GM19035 (cell line): ENCODE measurements at regions not wholly inside any gene's neighbourhood (a gene's known extent, or its start where the extent isn't known, plus 50 kb on each side); places are given as distances from the start of the nearest gene placed in this dataset.
"Not testable (repeated sequence)": the region's sequence is repeated elsewhere in the genome, so short reads cannot be mapped to it uniquely, and the experiment has no call there.

ENCODE experiments used
- ATAC-seq: cut with Tn5 transposase; IDR thresholded peaks from one replicate; pipeline ENCODE4 v1.9.1; 2021; ENCODE audit not compliant: unreplicated experiment

DNA sequence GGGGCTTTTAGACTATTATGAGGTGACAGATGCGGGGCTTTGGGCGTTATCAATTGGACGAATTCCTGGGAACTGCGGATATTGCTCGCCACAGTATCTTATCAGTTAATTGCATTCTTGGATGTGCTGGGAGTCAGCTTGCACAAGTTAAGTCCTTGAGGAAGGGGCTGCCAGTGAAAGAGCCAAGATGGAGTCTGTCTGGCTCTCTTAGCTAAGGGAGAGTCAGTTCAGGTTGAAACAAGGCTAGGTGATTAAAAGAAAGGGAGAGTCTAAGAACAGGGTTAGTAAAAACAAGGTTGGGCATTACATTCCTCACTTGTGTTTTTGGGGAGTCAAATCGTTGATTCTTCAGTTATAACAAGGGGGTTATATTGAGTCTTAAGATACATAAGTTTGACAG, 162.5 kb upstream of the CCZ1B start:
- ATAC-seq = not testable (repeated sequence)

DNA sequence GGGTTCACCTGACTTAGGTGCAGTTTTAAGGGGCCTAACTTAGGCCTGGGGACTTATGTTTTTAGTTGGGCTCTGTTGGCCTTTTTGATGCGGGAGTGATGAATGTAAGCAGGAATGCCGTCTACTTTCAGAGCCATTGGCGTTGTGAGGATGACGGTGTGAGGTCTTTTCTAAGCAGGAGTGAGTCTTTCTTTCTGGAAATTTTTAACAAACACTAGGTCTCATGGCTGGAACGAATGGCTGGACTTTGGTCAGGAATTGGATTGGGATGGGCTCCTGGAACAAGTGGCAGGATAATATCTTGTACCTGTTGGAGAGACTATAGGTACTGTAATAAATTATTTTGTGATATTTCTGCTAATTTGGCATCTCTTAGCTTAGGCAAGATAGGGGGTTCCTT, 163.9 kb upstream of the CCZ1B start:
- not testable (repeated sequence) for ATAC-seq

DNA sequence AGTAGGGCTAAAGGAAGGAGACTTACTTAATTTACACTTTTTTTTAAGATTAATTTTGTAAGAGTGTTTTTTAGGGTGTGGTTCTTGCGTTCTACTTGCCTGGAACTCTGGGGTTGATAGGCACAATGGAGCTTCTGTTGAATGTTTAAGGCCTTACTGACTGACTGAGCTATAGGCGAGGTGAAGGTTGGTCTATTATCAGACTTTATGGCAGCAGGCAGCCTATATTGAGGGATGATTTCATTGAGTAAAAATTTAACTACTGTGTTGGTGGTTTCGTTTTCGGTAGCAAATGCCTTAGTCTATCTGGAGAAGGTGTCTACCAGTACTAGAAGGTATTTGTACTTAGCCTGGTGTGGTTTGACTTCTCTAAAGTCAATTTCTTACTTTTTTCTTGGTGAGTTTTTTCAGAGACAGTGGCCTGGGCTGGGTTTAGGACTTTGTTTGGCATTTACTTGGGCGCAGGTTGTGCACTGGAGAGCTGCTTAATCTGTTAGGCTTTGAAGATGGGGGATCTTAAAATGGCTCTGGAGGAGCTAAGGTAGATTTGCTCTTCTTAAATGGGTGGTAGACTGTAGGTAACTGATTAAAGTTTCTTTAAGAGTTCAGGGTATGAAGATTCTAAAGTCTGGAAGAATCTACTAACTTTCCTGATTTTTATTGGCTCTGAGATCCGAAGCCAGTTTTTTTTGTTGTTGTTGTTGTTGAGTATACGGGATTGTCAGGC, 164.5 kb upstream of the CCZ1B start:
- ATAC-seq = not testable (repeated sequence)

DNA sequence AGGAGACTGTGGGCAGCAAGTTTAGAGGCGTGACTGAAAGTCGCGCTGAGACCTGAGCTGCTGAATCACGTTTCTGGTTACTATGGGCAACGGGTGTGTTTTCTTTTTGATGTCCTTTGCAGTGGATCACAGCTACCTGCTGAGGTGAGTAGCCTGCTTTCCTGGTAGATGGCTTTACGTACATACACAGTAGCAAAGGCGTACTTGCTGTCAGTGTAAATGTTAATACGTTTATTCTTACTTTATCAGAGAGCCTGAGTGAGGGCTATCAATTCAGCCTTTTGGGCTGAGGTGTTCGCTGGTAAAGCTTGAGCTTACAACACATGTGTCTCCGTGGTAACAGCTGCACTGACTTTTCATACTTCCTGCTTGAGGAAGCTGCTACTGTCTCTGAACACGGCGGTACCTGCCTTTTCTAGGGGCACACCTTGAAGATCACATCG, 165.1 kb upstream of the CCZ1B start:
- not testable (repeated sequence) for ATAC-seq

DNA sequence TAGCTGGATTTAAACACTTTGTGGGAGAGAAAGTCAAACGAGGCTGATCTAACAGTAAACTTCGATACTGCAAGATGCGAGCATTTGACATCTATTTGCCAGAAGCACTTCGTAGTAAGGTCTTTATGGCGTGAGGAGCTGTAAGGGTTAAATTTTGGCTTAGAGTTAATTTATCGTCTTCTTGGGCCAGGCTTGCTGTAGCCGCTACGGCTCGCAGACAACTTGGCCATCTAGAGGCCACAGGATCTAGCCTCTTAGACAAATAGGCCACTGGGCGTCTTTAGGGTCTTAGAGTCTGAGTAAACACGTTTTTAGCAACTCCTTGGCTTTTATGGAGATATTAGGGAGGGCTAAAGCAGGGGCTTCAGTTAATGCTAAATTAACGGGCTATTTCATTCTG, 165.6 kb upstream of the CCZ1B start:
- ATAC-seq = not testable (repeated sequence)

DNA sequence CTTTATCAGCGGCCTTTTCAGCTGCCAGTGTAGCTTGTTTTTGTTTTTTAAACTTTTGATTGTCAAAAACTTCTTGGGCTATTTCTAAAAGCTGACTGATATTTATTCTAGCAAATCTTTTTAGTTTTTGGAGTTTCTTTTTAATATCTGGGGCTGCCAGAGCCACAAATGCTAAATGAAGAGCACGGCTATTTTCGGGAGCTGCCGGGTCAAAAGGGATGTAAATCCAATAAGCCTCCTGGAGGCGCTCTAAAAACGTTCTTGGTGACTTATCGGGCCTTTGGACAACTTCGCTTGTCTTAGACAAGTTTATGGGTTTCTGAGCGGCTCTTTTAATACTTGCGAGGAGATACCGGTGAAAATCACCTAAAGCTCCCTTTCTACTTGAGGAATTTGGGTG, 166.1 kb upstream of the CCZ1B start:
- not testable (repeated sequence) for ATAC-seq

DNA sequence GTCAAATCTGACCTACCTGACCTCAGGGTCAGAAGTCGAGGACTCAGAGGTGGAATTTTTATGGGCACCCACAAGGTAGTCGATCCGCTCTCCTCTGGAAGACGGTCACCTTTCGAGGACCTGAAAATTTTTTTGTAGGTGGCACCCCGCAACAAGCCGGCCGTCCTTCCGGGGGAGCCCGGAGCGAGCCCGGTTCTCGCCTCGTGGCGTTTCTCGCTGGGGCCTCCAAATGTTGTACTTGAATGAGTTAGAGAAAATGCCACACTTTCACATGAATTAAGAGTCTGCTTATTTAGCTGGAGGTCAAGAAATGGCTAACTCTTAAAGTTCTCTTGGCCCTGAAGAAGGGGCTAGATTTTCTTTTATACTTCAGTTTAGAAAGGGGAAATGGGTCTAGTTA, 169.0 kb upstream of the CCZ1B start:
- ATAC-seq = not testable (repeated sequence)

DNA sequence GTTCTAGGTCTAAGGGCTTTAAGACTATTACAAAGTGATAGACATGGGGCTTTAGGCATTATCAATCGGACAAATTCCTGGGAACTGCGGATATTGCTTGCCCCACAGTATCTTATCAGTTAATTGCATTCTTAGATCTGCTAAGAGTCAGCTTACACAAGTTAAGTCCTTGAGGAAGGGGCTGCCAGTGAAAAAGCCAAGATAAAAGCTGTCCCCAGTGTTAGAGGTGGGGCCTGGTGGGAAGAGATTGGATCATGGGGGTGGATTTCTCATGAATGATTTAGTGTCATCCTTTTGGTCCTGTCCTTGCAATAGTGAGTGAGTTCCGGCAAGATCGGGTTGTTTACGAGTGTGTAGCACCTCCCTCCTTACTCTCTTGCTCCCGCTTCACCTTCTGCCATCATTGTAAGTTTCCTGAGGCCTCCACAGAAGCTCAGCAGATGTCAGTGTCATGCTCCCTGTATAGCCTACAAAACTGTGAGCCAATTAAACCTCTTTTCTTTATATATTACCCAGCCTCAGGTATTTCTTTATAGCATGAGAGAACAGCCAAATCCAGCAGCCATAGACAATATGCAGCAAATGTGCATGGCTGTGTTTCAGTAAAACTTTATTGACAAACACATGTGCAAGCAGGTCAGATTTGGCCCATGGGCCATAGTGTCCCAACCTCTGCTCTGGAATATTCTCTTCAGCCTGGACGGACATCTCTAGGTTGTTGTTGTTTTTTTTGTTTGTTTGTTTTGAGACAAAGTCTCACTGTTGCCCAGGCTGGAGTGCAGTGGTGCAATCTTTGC, 169.6 kb upstream of the CCZ1B start:
- not testable (repeated sequence) for ATAC-seq

DNA sequence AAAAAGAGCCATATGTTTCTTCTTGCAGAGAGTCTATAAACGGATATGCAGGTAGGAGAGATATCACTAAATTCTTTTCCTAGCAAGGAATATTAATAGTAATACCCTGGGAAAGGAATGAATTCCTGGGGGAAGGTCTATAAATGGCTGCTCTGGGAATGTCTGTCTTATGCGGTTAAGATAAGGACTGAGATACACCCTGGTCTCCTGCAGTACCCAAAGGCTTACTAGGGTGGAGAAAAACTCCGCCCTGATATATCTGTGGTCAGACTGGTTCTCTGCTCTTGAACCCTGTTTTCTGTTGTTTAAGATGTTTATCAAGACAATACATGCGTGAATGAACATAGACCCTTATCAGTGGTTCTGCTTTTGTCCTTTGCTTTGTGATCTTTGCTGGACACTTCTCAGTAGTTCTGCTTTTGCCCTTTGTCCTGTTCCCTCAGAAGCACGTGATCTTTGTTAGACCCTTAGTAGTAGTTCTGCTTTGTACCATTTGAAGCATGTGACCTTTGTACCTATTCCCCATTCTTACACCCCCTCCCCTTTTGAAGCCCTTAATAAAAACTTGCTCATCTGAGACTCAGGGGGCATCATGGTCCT, 173.1 kb upstream of the CCZ1B start:
- not testable (repeated sequence) for ATAC-seq

DNA sequence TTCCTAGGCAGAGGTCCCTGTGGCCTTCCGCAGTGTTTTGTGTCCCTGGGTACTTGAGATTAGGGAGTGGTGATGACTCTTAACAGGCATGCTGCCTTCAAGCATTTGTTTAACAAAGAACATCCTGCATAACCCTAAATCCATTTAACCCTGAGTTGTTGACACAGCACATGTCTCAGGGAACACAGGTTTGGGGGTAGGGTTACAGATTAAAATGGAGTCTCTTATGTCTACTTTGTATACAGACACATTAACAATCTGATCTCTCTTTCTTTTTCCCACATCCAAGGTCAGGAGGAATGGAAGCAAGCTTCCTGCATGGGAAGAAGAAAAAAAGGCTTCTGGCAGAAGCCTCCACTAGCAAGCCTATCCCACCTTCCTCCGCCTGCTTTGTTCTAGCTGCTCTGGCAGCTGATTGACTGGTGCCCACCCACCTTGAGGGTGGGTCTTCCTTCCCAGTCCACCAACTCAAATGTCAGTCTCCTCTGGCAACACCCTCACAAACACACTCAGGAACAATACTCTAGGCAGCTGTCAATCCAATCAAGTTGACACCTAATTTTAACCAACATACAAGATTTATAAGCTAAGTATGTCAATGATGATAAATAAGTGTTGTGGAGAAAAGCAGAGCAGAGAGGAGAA, 176.5 kb upstream of the CCZ1B start:
- ATAC-seq = no peak

DNA sequence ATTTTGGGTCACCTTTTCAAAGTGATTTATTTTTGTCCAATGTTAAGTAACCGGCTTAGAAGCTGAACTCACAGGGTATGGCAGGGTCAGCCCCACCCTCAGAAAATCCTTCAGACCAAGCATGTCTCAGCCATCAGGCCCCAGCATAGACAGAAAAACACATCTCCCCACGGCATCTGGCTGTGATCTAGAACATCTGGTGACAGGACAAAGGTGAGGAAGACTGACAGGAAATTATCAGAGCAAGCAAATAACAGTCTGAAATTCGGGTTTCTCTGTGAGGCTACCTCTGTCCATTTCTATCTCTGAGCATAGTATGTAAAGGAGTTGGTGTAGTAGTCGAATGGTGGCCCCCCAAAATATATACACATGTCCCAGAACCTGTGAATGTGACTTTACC, 177.0 kb upstream of the C1GALT1 start:
- no peak for ATAC-seq

DNA sequence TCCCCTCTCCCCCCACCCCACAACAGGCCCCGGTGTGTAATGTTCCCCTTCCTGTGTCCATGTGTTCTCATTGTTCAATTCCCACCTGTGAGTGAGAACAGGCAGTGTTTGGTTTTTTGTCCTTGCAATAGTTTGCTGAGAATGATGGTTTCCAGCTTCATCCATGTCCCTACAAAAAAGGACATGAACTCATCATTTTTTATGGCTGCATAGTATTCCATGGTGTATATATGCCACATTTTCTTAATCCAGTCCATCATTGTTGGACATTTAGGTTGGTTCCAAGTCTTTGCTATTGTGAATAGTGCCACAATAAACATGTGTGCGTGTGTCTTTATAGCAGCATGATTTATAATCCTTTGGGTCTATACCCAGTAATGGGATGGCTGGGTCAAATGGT, 176.4 kb upstream of the C1GALT1 start:
- not testable (repeated sequence) for ATAC-seq

DNA sequence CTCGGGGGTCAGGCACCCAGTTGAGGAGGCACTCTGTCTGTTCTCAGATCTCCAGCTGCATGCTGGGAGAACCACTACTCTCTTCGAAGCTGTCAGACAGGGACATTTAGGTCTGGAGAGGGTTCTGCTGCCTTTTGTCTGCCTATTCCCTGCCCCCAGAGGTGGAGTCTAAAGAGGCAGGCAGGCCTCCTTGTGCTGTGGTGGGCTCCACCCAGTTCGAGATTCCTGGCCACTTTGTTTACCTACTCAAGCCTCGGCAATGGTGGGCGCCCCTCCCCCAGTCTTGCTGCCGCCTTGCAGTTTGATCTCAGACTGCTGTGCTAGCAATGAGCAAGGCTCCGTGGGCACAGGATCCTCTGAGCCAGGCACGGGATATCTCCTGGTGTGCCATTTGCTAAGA, 171.1 kb upstream of the C1GALT1 start:
- not testable (repeated sequence) for ATAC-seq

DNA sequence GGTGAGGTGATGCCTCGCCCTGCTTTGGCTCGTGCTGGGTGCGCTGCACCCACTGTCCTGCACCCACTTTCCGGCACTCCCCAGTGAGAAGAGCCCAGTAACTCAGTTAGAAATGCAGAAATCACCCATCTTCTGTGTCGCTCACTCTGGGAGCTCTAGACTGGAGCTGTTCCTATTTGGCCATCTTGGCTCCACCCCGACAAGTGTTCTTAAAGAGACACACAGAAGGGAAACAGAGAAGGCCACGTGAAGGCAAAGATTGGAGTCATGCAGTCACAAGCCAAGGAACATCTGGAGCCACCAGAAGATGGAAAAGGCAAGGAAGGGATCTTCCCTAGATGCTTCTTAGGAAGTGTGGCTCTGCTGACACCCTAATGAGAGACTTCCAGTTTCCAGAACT, 170.6 kb upstream of the C1GALT1 start:
- not testable (repeated sequence) for ATAC-seq

DNA sequence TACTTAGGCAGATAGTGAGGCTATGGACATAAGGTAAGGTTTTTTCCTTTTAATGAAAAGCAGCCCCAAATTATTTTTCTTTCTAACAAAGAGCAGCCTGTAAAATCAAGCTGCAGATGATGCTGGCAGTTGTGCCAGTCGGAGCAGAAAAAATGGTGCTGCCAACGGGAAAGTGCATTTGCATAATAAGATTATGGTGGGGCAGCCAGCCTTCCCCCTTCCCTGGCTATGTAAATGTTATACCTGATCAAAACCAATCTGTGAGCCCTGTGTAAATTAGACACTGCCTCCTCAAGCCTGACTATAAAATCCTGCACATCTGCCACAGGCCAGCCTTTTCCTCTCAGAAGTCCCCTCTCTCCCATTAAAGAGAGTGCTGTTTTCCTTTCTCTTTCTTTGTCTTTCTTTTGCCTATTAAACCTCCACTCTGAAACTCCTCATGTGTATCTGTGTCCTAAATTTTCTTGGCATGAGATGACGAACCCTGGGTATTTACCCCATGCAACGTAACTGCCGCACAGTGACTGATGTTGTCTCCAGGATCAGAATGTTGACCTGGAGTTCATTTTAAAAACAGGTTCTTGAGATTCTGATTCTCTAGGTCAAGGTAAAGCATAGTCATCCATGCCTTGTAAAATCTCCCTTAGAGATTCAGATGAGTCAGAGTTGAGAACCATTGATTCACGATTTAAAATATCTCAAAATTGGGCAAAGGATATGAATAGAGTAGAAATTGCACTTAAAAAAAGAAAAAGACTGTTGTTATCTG, 167.3 kb upstream of the C1GALT1 start:
- ATAC-seq = no peak

DNA sequence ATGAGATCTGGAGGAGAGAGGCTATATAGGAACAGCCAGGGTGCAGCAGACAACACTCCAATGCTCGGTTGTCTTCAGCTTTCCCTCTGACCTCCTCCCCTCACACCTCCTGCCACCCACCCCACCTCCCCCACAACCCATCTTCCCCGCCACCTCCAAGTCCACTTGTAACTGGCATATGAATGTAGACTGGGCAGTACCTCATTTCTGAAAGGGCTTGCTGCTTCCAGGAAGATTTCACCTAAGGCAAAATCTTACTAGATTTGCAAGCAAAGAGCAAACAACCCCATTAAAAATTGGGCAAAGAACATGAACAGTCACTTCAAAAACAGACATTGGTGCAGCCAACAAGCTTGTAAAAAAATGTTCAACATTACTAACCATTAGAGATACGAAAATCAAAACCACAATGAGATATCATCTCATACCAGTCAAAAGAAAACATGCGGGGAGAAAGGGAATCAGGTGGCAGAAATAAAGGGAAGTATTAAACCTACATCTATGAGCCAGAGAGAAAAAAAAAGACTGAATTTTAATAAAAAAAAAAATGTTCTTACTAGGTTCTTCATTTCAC, 164.6 kb upstream of the C1GALT1 start:
- ATAC-seq = no peak

DNA sequence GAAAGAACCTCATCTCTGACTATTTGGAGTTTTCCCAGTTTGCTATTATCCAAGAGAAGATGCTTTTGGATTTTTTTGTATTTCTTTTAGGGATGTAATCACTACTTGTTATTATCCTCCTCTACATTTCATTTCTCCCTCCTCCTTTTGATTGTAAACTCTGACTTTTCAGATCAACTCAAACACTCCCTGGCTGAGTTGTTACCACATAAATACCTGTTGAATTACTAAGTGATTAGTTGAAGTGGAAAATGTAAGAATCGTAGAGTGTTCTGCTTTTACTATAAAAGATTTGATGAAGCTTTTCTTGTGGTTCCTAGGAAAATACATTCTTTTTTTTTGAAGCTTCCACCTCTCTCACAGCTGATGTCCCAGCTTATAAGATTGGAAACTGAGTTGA, 164.1 kb upstream of the C1GALT1 start:
- ATAC-seq = no peak

DNA sequence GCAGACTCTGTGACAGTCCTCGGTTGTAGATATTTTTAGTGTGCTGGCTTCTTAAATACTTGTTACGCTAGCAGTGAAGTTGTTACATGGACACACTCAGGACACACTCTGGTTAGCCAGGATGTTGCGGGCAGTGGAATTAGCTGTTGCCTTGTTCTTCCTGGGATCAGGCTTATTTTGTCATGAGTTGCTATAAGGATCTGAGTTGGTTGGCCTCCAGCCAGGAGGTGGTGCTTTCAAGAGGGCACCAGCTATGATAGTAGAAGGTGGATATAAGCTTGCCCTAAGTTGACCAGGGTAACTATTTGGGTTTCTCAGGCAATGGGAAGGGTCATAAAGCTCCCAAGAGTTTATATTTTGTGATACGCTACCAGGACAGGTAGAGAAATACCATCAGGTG, 150.1 kb upstream of the C1GALT1 start:
- no peak for ATAC-seq

DNA sequence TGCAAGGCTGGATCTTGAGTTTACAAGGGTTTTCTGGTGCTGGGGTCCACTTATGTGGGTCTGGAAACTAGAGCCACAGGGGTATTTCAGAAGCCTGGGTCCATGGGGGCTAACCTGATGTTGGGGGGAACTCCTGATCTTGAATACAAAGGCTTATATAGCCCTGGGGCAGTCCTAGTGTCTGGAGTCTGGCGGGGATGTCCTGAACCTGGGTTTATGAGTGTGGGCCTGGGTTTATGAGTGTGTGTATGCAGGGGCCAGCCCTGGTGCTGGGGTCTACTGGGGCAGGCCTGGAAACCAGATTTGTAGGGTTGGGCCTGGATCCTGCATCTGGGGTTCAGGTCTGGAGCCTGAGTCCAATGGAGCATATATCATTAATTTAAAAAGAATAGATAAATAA, 146.5 kb upstream of the C1GALT1 start:
- no peak for ATAC-seq

DNA sequence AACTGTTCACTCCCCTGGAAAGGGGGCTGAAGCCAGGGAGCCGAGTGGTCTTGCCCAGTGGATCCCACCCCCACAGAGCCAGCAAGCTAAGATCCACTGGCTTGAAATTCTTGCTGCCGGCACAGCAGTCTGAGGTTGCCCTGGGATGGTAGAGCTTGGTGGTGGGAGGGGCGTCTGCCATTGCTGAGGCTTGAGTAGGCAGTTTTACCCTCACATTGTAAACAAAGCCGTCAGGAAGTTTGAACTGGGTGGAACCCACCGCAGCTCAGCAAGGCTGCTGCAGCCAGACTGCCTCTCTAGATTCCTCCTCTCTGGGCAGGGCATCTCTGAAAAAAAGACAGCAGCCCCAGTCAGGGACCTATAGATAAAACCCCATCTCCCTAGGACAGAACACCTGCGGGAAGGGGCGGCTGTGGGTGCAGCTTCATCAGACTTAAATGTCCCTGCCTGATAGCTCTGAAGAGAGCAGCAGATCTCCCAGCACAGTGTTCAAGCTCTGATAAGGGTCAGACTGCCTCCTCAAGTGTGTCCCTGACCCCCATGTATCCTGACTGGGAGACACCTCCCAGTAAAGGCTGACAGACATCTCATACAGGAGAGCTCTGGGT, 140.0 kb upstream of the C1GALT1 start:
- not testable (repeated sequence) for ATAC-seq
